Sigmoid colon (tissue), 6 donors: ENCODE measurements at regions not wholly inside any gene's neighbourhood (a gene's known extent, or its start where the extent isn't known, plus 50 kb on each side); places are given as distances from the start of the nearest gene placed in this dataset.

ENCODE experiments used
- DNase-seq: peaks from one replicate; pipeline ENCODE4 v3.0.0-alpha.2; 2019
- H3K27ac ChIP-seq, 4 donors: fragments of 200-600 bp; sonication (generic); one replicate each; pipeline ENCODE4 v1.5.1; 2016 to 2019; ENCODE audit warnings: mild to moderate bottlenecking in 1 of 4
- H3K27me3 ChIP-seq, 3 donors: fragments of 200-600 bp; sonication (generic); one replicate each; pipeline ENCODE4 v1.5.1; 2019; ENCODE audit warnings: mild to moderate bottlenecking in 1 of 3
- H3K36me3 ChIP-seq, 4 donors: fragments of 200-600 bp; sonication (generic); one replicate each; pipeline ENCODE4 v1.5.1; 2016 to 2019
- H3K4me1 ChIP-seq, 4 donors: fragments of 200-600 bp; sonication (generic); one replicate each; pipeline ENCODE4 v1.5.1; 2017 to 2019
- H3K4me3 ChIP-seq, 4 donors: fragments of 200-600 bp; sonication (generic); one replicate each; pipeline ENCODE4 v1.5.1; 2017 to 2019; ENCODE audit warnings: mild to moderate bottlenecking in 2 of 4, moderate library complexity in 1 of 4
- H3K9me3 ChIP-seq, 4 donors: fragments of 200-600 bp in 3 of 4; sonication (generic) in 3 of 4; one replicate each; pipeline versions ENCODE4 v1.5.1 to v1.6.1; 2013 to 2019
- EP300 ChIP-seq, 4 donors: sonication (generic); formaldehyde crosslinking; IDR thresholded peaks; one replicate each; pipeline ENCODE4 v1.6.1; 2017; ENCODE audit warnings: antibody characterized with exemption in 4 of 4
- POLR2A ChIP-seq, 2 donors: fragments of 450-650 bp; IDR thresholded peaks; one replicate each; pipeline ENCODE4 v1.6.1; 2016; ENCODE audit warnings: antibody characterized with exemption in 2 of 2, mild to moderate bottlenecking in 2 of 2, moderate library complexity in 2 of 2
- POLR2AphosphoS5 ChIP-seq, 4 donors: sonication (generic); formaldehyde crosslinking; IDR thresholded peaks; one replicate each; pipeline ENCODE4 v1.6.1; 2017; ENCODE audit warnings: antibody characterized with exemption in 4 of 4
- WGBS, 2 donors: extraction: QIAGEN DNeasy Blood & Tissue Kit; methylation state at CpG; one replicate each; pipeline ENCODE4 v1.1.7; 2013; 5-methylcytosine and 5-hydroxymethylcytosine counted together
- intact Hi-C: fragments of 100-400 bp; cut with DNase I; formaldehyde crosslinking; loops from one replicate; pipeline ENCODE4 v1.15.1; 2023
- TF ChIP-seq, protein P1 (sequence below), 4 experiments: fragments of 450-650 bp in 3 of 4; fragments of 200-600 bp in 1 of 4; IDR thresholded peaks; one replicate each; pipeline ENCODE4 v1.5.1; 2016 to 2019; ENCODE audit warnings: antibody characterized with exemption in 4 of 4, mild to moderate bottlenecking in 3 of 4, moderate library complexity in 2 of 4
- donor health status: healthy with polysubstance abuse.
- donor health status: healthy.

DNA sequence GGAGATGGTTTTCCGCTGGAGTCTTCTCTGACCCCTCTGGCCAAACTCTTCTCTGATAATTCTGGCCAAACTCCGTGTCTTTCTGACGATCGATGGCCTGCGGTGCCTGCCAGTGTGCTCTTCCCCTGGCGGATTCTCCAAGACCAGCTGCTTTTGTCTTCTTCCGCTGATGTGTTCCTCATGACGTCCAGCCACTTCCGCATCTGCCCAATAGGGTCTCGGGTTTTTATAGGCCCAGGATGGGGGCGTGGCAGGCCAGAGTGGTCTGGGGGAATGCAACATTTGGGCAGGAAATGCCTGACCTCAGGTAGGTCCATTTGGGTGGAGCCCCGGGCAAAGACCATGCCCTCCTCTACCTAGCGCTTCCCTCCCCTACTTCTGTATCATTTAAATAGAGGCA, 1542.1 kb downstream of the STIM2 start:
- Histone ChIP-seq H3K27me3 (no peaks in the 10 kb centered on the region), H3K4me3 (no peak overlapping the region), H3K36me3 (no peaks in the 10 kb centered on the region), H3K27ac (no peak overlapping the region), H3K9me3 (peaks cover 0 to 4% (median 0%) of the 10 kb centered on the region in 4 donors), H3K4me1 (no peaks in the 10 kb centered on the region)
- WGBS, 2 donors: 85 to 92% methylated on average over 13 of the region's 13 CpGs
- TF ChIP-seq POLR2A (IDR thresholded peaks at IDR 0.05): no peak
- TF ChIP-seq, protein P1, sequence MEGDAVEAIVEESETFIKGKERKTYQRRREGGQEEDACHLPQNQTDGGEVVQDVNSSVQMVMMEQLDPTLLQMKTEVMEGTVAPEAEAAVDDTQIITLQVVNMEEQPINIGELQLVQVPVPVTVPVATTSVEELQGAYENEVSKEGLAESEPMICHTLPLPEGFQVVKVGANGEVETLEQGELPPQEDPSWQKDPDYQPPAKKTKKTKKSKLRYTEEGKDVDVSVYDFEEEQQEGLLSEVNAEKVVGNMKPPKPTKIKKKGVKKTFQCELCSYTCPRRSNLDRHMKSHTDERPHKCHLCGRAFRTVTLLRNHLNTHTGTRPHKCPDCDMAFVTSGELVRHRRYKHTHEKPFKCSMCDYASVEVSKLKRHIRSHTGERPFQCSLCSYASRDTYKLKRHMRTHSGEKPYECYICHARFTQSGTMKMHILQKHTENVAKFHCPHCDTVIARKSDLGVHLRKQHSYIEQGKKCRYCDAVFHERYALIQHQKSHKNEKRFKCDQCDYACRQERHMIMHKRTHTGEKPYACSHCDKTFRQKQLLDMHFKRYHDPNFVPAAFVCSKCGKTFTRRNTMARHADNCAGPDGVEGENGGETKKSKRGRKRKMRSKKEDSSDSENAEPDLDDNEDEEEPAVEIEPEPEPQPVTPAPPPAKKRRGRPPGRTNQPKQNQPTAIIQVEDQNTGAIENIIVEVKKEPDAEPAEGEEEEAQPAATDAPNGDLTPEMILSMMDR (IDR thresholded peaks at IDR 0.05): no peak
- TF ChIP-seq POLR2AphosphoS5 (IDR thresholded peaks at IDR 0.05): no peak
- no peak for TF ChIP-seq EP300 (IDR thresholded peaks at IDR 0.05)
- DNase-seq: no peak
- intact Hi-C loops: no loop called here

DNA sequence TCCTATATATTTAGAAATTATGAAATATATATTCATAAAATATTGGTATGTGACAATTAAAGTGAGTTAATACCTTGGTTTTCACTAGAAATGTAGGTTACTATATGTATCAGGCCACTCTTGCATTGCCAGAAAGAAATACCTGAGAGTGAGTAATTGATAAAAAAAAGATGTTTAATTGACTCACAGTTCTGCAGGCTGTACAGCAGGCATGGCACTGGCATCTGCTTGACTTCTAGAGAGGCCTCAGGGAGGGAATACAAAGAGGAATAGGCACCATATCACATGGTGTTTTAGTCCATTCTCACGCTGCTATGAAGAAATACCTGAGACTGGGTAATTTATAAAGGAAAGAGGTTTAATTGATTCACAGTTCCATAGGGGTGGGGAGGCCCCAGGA, 1560.6 kb downstream of the STIM2 start:
- Histone ChIP-seq H3K36me3 (no peaks in the 10 kb centered on the region), H3K27ac (no peak overlapping the region), H3K9me3 (no peaks in the 10 kb centered on the region), H3K27me3 (no peaks in the 10 kb centered on the region), H3K4me1 (peaks cover 0 to 4% (median 0%) of the 10 kb centered on the region in 4 donors), H3K4me3 (no peak overlapping the region)
- intact Hi-C loops: no loop called here
- no peak for DNase-seq
- 89 to 90% methylated on average over 1 of the region's 1 CpG for WGBS, 2 donors
- TF ChIP-seq POLR2A (IDR thresholded peaks at IDR 0.05): no peak
- no peak for TF ChIP-seq POLR2AphosphoS5 (IDR thresholded peaks at IDR 0.05)
- TF ChIP-seq, protein P1 (IDR thresholded peaks at IDR 0.05): no peak
- no peak for TF ChIP-seq EP300 (IDR thresholded peaks at IDR 0.05)

DNA sequence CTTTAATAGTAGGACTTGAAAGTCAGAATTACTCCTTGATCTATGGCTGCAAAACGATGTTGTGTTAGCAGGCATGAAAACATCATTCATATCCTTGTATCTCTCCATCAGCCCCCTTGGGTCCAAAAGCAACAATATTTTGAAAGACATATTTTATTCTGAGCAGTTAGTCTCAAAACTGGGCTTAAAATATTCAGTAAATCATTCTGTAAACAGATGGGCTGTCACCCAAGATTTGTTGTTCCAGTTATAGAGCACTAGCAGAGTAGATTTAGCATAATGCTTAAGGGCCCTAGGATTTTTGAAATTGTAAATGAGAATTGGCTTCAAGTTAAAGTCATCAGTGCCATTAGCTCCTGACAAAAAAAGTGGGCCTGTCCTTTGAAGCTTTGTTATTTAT, 1565.6 kb downstream of the STIM2 start:
- TF ChIP-seq POLR2AphosphoS5 (IDR thresholded peaks at IDR 0.05) (no peak), POLR2A (IDR thresholded peaks at IDR 0.05) (no peak), EP300 (IDR thresholded peaks at IDR 0.05) (no peak)
- TF ChIP-seq, protein P1 (IDR thresholded peaks at IDR 0.05): no peak
- Histone ChIP-seq H3K4me3 (no peak overlapping the region), H3K36me3 (no peaks in the 10 kb centered on the region), H3K4me1 (no peaks in the 10 kb centered on the region), H3K9me3 (no peaks in the 10 kb centered on the region), H3K27me3 (no peaks in the 10 kb centered on the region), H3K27ac (no peak overlapping the region)
- intact Hi-C loops: no loop called here
- WGBS, 2 donors: 56 to 63% methylated on average over 1 of the region's 1 CpG
- DNase-seq: no peak

DNA sequence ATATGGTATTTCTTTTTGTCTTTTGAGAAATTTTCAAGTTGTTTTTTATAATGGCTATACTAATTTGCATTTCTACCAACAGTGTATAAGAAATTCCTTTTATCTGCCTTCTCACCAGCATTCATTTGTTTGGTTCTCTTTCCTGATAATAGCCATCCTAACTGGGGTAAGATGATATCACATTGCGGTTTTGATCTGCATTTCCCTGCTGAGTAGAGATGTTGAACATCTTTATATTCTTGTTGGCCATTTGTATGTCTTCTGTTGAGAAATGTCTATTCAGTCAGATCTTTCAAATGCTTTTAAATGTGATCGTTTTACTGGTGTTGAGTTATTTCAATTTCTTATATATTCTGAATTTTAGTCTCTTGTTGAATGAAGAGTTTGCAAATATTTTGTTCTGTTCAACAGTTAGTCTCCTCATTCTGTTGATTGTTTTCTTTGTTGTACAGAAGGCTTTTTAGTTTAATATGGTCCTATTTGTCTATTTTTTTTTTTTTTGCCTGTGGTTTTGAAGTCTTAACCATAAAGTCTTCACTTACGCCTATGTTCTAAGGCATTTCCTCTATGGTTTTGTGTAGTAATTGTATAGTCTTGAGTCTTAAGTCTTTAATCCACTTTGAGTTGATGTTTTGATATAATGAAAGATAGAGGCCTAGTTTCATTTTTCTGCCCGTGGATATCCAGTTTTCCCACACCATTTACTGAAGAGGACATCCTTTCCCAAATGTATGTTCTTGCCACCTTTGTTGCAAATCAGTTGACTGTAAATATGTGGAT, 1566.9 kb downstream of the STIM2 start:
- Histone ChIP-seq H3K4me3 (no peak overlapping the region), H3K4me1 (no peaks in the 10 kb centered on the region), H3K27me3 (no peaks in the 10 kb centered on the region), H3K36me3 (no peaks in the 10 kb centered on the region), H3K9me3 (no peaks in the 10 kb centered on the region), H3K27ac (no peak overlapping the region)
- DNase-seq: no peak
- TF ChIP-seq EP300 (IDR thresholded peaks at IDR 0.05) (no peak), POLR2A (IDR thresholded peaks at IDR 0.05) (no peak), POLR2AphosphoS5 (IDR thresholded peaks at IDR 0.05) (no peak)
- TF ChIP-seq, protein P1 (IDR thresholded peaks at IDR 0.05): no peak
- intact Hi-C loops: no loop called here
- 81 to 84% methylated on average over 4 of the region's 4 CpGs for WGBS, 2 donors
